ENCODE measurements at regions not wholly inside any gene's neighbourhood (a gene's known extent, or its start where the extent isn't known, plus 50 kb on each side); places are given as distances from the start of the nearest gene placed in this dataset.

- no peak overlapping the region for H3K4me3 Mint-ChIP-seq
- peaks cover 35% of the 10 kb centered on the region for H3K4me1 ChIP-seq (ENCODE audit: insufficient read depth)
- TF ChIP-seq JUNB (IDR thresholded peaks at IDR 0.05; ENCODE audit: unreplicated experiment): no peak
- no peak for TF ChIP-seq ZNF331 (CRISPR knock-in tag; IDR thresholded peaks at IDR 0.05; ENCODE audit: low read depth)
- no peak for TF ChIP-seq ZNF114 (CRISPR knock-in tag; IDR thresholded peaks at IDR 0.05)
- no peak overlapping the region for H3K27ac Mint-ChIP-seq
- peaks cover 33% of the 10 kb centered on the region for H3K4me1 Mint-ChIP-seq
- no peaks in the 10 kb centered on the region for H3K36me3 ChIP-seq (ENCODE audit: insufficient read depth)
- peaks cover 3% of the 10 kb centered on the region; the same call in 2 of the 3 replicates for H3K36me3 Mint-ChIP-seq (ENCODE audit: low read depth)
- H3K79me2 ChIP-seq (replicated peaks; ENCODE audit: insufficient read depth): no peaks in the 10 kb centered on the region
- H3K9me3 Mint-ChIP-seq: no peaks in the 10 kb centered on the region
- no peaks in the 10 kb centered on the region for H4K20me1 ChIP-seq (replicated peaks; ENCODE audit: insufficient read depth)
- no peaks in the 10 kb centered on the region; the same call in 1 of the 2 replicates for H3F3A ChIP-seq (replicated peaks; ENCODE audit: low read depth)
- no peak overlapping the region for H2AFZ ChIP-seq
- no peak for DNase-seq (ENCODE audit: low spot score)
- H3K27ac ChIP-seq (ENCODE audit: low read depth): no peak overlapping the region
- ATAC-seq: no peak
- H3K27me3 Mint-ChIP-seq (ENCODE audit: insufficient read depth, low read depth, poor library complexity): no peaks in the 10 kb centered on the region
- H3K4me2 ChIP-seq: no peak overlapping the region
- H3K27me3 ChIP-seq (ENCODE audit: insufficient read depth): no peaks in the 10 kb centered on the region
- H3K9me2 ChIP-seq (ENCODE audit: insufficient read depth): no peaks in the 10 kb centered on the region; the same call in 1 of the 2 replicates
- no peak overlapping the region for H3K4me3 ChIP-seq
These were observed 273.6 kb upstream of the CTNND2 start for GRCh38 chr5:12177851-12178250.

GRCh38 chr5:12177225-12177624 is 273.0 kb upstream of the CTNND2 start:
- H3K27me3 ChIP-seq (ENCODE audit: insufficient read depth): no peaks in the 10 kb centered on the region
- DNase-seq (ENCODE audit: low spot score) (no peak), ATAC-seq (no peak)
- Mint-ChIP-seq H3K27ac (no peak overlapping the region), H3K9me3 (no peaks in the 10 kb centered on the region), H3K4me3 (no peak overlapping the region), H3K4me1 (peaks cover 38% of the 10 kb centered on the region), H3K27me3 (ENCODE audit: insufficient read depth, low read depth, poor library complexity) (no peaks in the 10 kb centered on the region), H3K36me3 (ENCODE audit: low read depth) (peaks cover 3% of the 10 kb centered on the region; the same call in 2 of the 3 replicates)
- no peak overlapping the region for H3K4me3 ChIP-seq
- no peak overlapping the region for H3K27ac ChIP-seq (ENCODE audit: low read depth)
- no peak overlapping the region for H3K4me2 ChIP-seq
- H2AFZ ChIP-seq: no peak overlapping the region
- H3K79me2 ChIP-seq (replicated peaks; ENCODE audit: insufficient read depth): no peaks in the 10 kb centered on the region
- no peaks in the 10 kb centered on the region; the same call in 1 of the 2 replicates for H3K9me2 ChIP-seq (ENCODE audit: insufficient read depth)
- no peaks in the 10 kb centered on the region; the same call in 1 of the 2 replicates for H3F3A ChIP-seq (replicated peaks; ENCODE audit: low read depth)
- no peaks in the 10 kb centered on the region for H3K36me3 ChIP-seq (ENCODE audit: insufficient read depth)
- peaks cover 42% of the 10 kb centered on the region for H3K4me1 ChIP-seq (ENCODE audit: insufficient read depth)
- H4K20me1 ChIP-seq (replicated peaks; ENCODE audit: insufficient read depth): no peaks in the 10 kb centered on the region
- no peak for TF ChIP-seq EZH2 (IDR thresholded peaks at IDR 0.05; ENCODE audit: low read depth, unreplicated experiment)
- no peak for TF ChIP-seq ZNF114 (CRISPR knock-in tag; IDR thresholded peaks at IDR 0.05)
- no peak for TF ChIP-seq STAT1 (IDR thresholded peaks at IDR 0.05; ENCODE audit: unreplicated experiment)
- TF ChIP-seq NANOG (IDR thresholded peaks at IDR 0.05; ENCODE audit: borderline replicate concordance): no peak
- no peak for TF ChIP-seq CREB1 (CRISPR knock-in tag; IDR thresholded peaks at IDR 0.05; ENCODE audit: low read depth)
- TF ChIP-seq EZH2phosphoT487 (IDR thresholded peaks at IDR 0.05; ENCODE audit: unreplicated experiment): no peak
- TF ChIP-seq JUNB (IDR thresholded peaks at IDR 0.05; ENCODE audit: unreplicated experiment): no peak
- TF ChIP-seq ZNF462 (CRISPR knock-in tag; IDR thresholded peaks at IDR 0.05): no peak
- TF ChIP-seq POLR2AphosphoS5 (IDR thresholded peaks at IDR 0.05; ENCODE audit: low read depth): no peak
- TF ChIP-seq CTCF (conservative IDR thresholded peaks at IDR 0.05; ENCODE audit: low read depth in 2 of 2): no peak
- no peak for TF ChIP-seq ZNF331 (CRISPR knock-in tag; IDR thresholded peaks at IDR 0.05; ENCODE audit: low read depth)

Measured in GM23338 (cell line).